HepG2 (cell line): ENCODE measurements at regions not wholly inside any gene's neighbourhood (a gene's known extent, or its start where the extent isn't known, plus 50 kb on each side); places are given as distances from the start of the nearest gene placed in this dataset.

Source experiments
- ATAC-seq: fragments of 200-7000 bp; cut with Tn5 transposase; 3 replicates; pipeline ENCODE4 v1.9.1; 2020; ENCODE audit warnings: mild to moderate bottlenecking, moderate library complexity
- BruUV-seq: library from RNA; stranded (reverse); fragments of 400-500 nt; replicated peaks from 2 replicates; lab custom pipeline; 2021; lab: Mats Ljungman, UMichigan
- CTCF ChIA-PET: fragments of 300-600 bp; formaldehyde crosslinking; extraction: SDS; loops from one replicate; lab custom pipeline; 2021; ENCODE audit warnings: low total read pairs, inconsistent platforms, low intra/inter-chr PET ratio; lab: Yijun Ruan, JAX
- POLR2A ChIA-PET: fragments of 350-600 bp; sonication (Branson Sonifier 250); formaldehyde crosslinking; loops from one replicate; lab custom pipeline; 2020; ENCODE audit warnings: antibody characterized with exemption, inconsistent platforms; lab: Yijun Ruan, JAX
- DNase-seq: peaks from one replicate; pipeline ENCODE4 v3.0.0-alpha.2; 2015; ENCODE audit warnings: low spot score
- FAIRE-seq: peaks from 3 replicates; lab custom pipeline; 2011; peaks lifted over from hg19 to GRCh38; lab: Jason Lieb, UNC
- H2AFZ ChIP-seq: one replicate; pipeline ENCODE4 v1.6.1; 2011; ENCODE audit warnings: low read length, inconsistent platforms
- H3K27ac ChIP-seq: fragments of 300-600 bp; 3 replicates; pipeline ENCODE4 v1.8.0; 2011; ENCODE audit warnings: mixed run types, mild to moderate bottlenecking, mixed read lengths, low read length, inconsistent platforms; ENCODE audit not compliant: insufficient read depth; ENCODE audit errors: extremely low read length
- H3K27me3 ChIP-seq, 2 experiments: fragments of 200-600 bp in 1 of 2; 2 replicates in 1 of 2; 3 replicates in 1 of 2; pipeline versions ENCODE4 v1.6.0 to v1.8.0; 2011; ENCODE audit warnings: low read length in 2 of 2, mild to moderate bottlenecking in 2 of 2, moderate library complexity in 2 of 2, inconsistent platforms in 1 of 2; ENCODE audit not compliant: insufficient read depth in 2 of 2, control insufficient read depth in 1 of 2
- H3K36me3 ChIP-seq, 2 experiments: fragments of 200-600 bp in 1 of 2; replicated peaks in 1 of 2; 2 replicates in 1 of 2; 3 replicates in 1 of 2; pipeline versions ENCODE4 v1.5.1 to v1.8.0; 2011; ENCODE audit warnings: low read length in 2 of 2, inconsistent platforms in 1 of 2; ENCODE audit not compliant: insufficient read depth in 2 of 2, control insufficient read depth in 1 of 2
- H3K4me1 ChIP-seq: 2 replicates; pipeline ENCODE4 v1.5.1; 2012; ENCODE audit warnings: low read length, inconsistent platforms; ENCODE audit not compliant: insufficient read depth
- H3K4me2 ChIP-seq: 2 replicates; pipeline ENCODE4 v1.6.0; 2011; ENCODE audit warnings: low read depth, low read length, inconsistent platforms
- H3K4me3 ChIP-seq, 3 experiments: fragments of 200-600 bp in 1 of 3; sonication (generic), shearing (Covaris generic) in 1 of 3; replicated peaks in 1 of 3; 2 replicates each; pipeline ENCODE4 v1.5.1; 2011 to 2016; ENCODE audit warnings: low read length in 3 of 3, inconsistent platforms in 2 of 3, low read depth in 2 of 3, mild to moderate bottlenecking in 2 of 3, control low read depth in 1 of 3, mixed read lengths in 1 of 3; ENCODE audit not compliant: insufficient read depth in 1 of 3
- H3K79me2 ChIP-seq: one replicate; pipeline ENCODE4 v1.6.1; 2011; ENCODE audit warnings: low read length, inconsistent platforms; ENCODE audit not compliant: insufficient read depth
- H3K9ac ChIP-seq: 2 replicates; pipeline ENCODE4 v1.6.0; 2011; ENCODE audit warnings: mild to moderate bottlenecking, low read depth, low read length, inconsistent platforms; ENCODE audit not compliant: insufficient read depth
- H3K9me3 ChIP-seq: 2 replicates; pipeline ENCODE4 v1.5.1; 2012; ENCODE audit warnings: mild to moderate bottlenecking, low read length
- H4K20me1 ChIP-seq: 2 replicates; pipeline ENCODE4 v1.6.0; 2011; ENCODE audit warnings: inconsistent platforms, mild to moderate bottlenecking, low read length, moderate library complexity; ENCODE audit not compliant: insufficient read depth
- CCDC6 ChIP-seq: sonication (generic); formaldehyde crosslinking; IDR thresholded peaks from 2 replicates; pipeline ENCODE4 v1.8.1; 2022; ENCODE audit warnings: mild to moderate bottlenecking, missing genetic modification reagents, moderate library complexity
- CENPBD1 ChIP-seq: sonication (generic); formaldehyde crosslinking; IDR thresholded peaks from 2 replicates; pipeline ENCODE4 v1.8.0; 2022; ENCODE audit warnings: missing genetic modification reagents, low read depth, mild to moderate bottlenecking, borderline replicate concordance
- EEA1 ChIP-seq: sonication (generic); formaldehyde crosslinking; IDR thresholded peaks from 2 replicates; pipeline ENCODE4 v1.5.1; 2020; ENCODE audit warnings: mild to moderate bottlenecking, missing genetic modification reagents, borderline replicate concordance
- ELK4 ChIP-seq: sonication (generic); formaldehyde crosslinking; IDR thresholded peaks from 2 replicates; pipeline ENCODE4 v1.9.0; 2021; ENCODE audit warnings: missing genetic modification reagents, borderline replicate concordance
- HES4 ChIP-seq: sonication (generic); formaldehyde crosslinking; IDR thresholded peaks from 2 replicates; pipeline ENCODE4 v1.9.0; 2021; ENCODE audit warnings: mild to moderate bottlenecking, missing genetic modification reagents, borderline replicate concordance
- NCOR1 ChIP-seq: fragments of 200-600 bp; sonication (generic); IDR thresholded peaks from 2 replicates; pipeline ENCODE4 v1.7.0; 2017; ENCODE audit warnings: antibody characterized with exemption, low read length, borderline replicate concordance
- PCBP1 ChIP-seq: fragments of 200-400 bp; formaldehyde crosslinking; IDR thresholded peaks from 2 replicates; pipeline ENCODE4 v1.6.1; 2017; ENCODE audit warnings: mild to moderate bottlenecking, low read depth, low read length, borderline replicate concordance
- PREB ChIP-seq: sonication (generic); formaldehyde crosslinking; IDR thresholded peaks from 2 replicates; pipeline ENCODE4 v1.4.0; 2020; ENCODE audit warnings: missing genetic modification reagents
- SMARCE1 ChIP-seq: fragments of 450-650 bp; IDR thresholded peaks from 2 replicates; pipeline ENCODE4 v1.6.1; 2017; ENCODE audit warnings: borderline replicate concordance
- TCF7 ChIP-seq: sonication (generic); IDR thresholded peaks from 2 replicates; pipeline ENCODE4 v1.6.1; 2016; ENCODE audit warnings: antibody characterized with exemption, low read depth
- ZNF235 ChIP-seq: sonication (generic); formaldehyde crosslinking; IDR thresholded peaks from 2 replicates; pipeline ENCODE4 v1.8.1; 2023; ENCODE audit warnings: mild to moderate bottlenecking, missing genetic modification reagents, borderline replicate concordance
- ZNF24 ChIP-seq: fragments of 450-650 bp; IDR thresholded peaks from 2 replicates; pipeline ENCODE4 v1.6.1; 2017; ENCODE audit warnings: antibody characterized with exemption, mild to moderate bottlenecking
- ZNF280B ChIP-seq: sonication (generic); formaldehyde crosslinking; IDR thresholded peaks from 2 replicates; pipeline ENCODE4 v1.5.0; 2020; ENCODE audit warnings: missing genetic modification reagents, mild to moderate bottlenecking, borderline replicate concordance
- ZNF337 ChIP-seq: sonication (generic); formaldehyde crosslinking; IDR thresholded peaks from 2 replicates; pipeline ENCODE4 v1.5.1; 2020; ENCODE audit warnings: missing genetic modification reagents, low read depth, mild to moderate bottlenecking, borderline replicate concordance
- ZNF563 ChIP-seq: sonication (generic); formaldehyde crosslinking; IDR thresholded peaks from 2 replicates; pipeline ENCODE4 v1.8.0; 2022; ENCODE audit warnings: mild to moderate bottlenecking, moderate library complexity, missing genetic modification reagents
- ZNF567 ChIP-seq: sonication (generic); formaldehyde crosslinking; IDR thresholded peaks from 2 replicates; pipeline ENCODE4 v1.8.1; 2023; ENCODE audit warnings: mild to moderate bottlenecking, missing genetic modification reagents, borderline replicate concordance
- ZNF605 ChIP-seq: sonication (generic); formaldehyde crosslinking; IDR thresholded peaks from 2 replicates; pipeline ENCODE4 v1.8.0; 2022; ENCODE audit warnings: mild to moderate bottlenecking, missing genetic modification reagents
- WGBS: methylation state at CpG from one replicate; pipeline ENCODE4 v1.1.6; 2017; ENCODE audit warnings: low lambda C conversion rate; 5-methylcytosine and 5-hydroxymethylcytosine counted together
- in situ Hi-C: cut with HindIII; loops from 2 replicates; pipeline ENCODE4 v1.10.0; 2017; ENCODE audit warnings: low pct_unique_long_range_greater_than_20kb; ENCODE audit not compliant: extremely low pct_ligation_motif_present
- intact Hi-C: fragments of 100-400 bp; cut with micrococcal nuclease; formaldehyde crosslinking; loops from one replicate; pipeline ENCODE4 v1.10.0; 2022; ENCODE audit not compliant: unreplicated experiment

GRCh38 chr1:82108843-82109242 is 308.1 kb downstream of the ADGRL2 start:
- intact Hi-C loops, result no loop called here
- H4K20me1 ChIP-seq, result no peaks in the 10 kb centered on the region
- ATAC-seq (no peak), DNase-seq (no peak), FAIRE-seq (no peak)
- no peaks in the 10 kb centered on the region for H3K79me2 ChIP-seq
- in situ Hi-C loops, result no loop called here
- no peak overlapping the region for H3K9ac ChIP-seq
- no peak overlapping the region for H3K27ac ChIP-seq
- H3K27me3 ChIP-seq, result no peaks in the 10 kb centered on the region
- no peak overlapping the region for H3K4me2 ChIP-seq
- ChIA-PET POLR2A (no interaction called here), CTCF (no interaction called here)
- TF ChIP-seq CCDC6 (CRISPR knock-in tag) (no peak), ZNF337 (CRISPR knock-in tag) (no peak), NCOR1 (no peak), PCBP1 (no peak), ZNF24 (no peak), HES4 (no peak), ELK4 (CRISPR knock-in tag) (no peak), TCF7 (no peak), CENPBD1 (CRISPR knock-in tag) (no peak), ZNF605 (CRISPR knock-in tag) (no peak), ZNF563 (no peak), PREB (no peak), ZNF280B (no peak), ZNF567 (CRISPR knock-in tag) (no peak), EEA1 (CRISPR knock-in tag) (no peak), ZNF235 (CRISPR knock-in tag) (no peak), SMARCE1 (no peak)
- H3K4me1 ChIP-seq, result peaks cover 10% of the 10 kb centered on the region; the same call in 1 of the 2 replicates
- 25% methylated on average over 3 of the region's 3 CpGs for WGBS
- H2AFZ ChIP-seq, result no peak overlapping the region
- no peak overlapping the region for H3K4me3 ChIP-seq
- no TSS peak for BruUV-seq
- H3K9me3 ChIP-seq, result peaks cover 44% of the 10 kb centered on the region
- no peaks in the 10 kb centered on the region for H3K36me3 ChIP-seq
